Erythroblast (primary cell): ENCODE measurements at regions not wholly inside any gene's neighbourhood (a gene's known extent, or its start where the extent isn't known, plus 50 kb on each side); places are given as distances from the start of the nearest gene placed in this dataset.

Experiments used
- GATA1 ChIP-seq: IDR thresholded peaks from 2 replicates; pipeline ENCODE4 v1.6.1; 2011; ENCODE audit warnings: low read depth, mild to moderate bottlenecking, control low read depth, low read length, moderate library complexity
- POLR2A ChIP-seq: IDR thresholded peaks from 2 replicates; pipeline ENCODE4 v1.6.1; 2011; ENCODE audit warnings: mild to moderate bottlenecking, low read length

DNA sequence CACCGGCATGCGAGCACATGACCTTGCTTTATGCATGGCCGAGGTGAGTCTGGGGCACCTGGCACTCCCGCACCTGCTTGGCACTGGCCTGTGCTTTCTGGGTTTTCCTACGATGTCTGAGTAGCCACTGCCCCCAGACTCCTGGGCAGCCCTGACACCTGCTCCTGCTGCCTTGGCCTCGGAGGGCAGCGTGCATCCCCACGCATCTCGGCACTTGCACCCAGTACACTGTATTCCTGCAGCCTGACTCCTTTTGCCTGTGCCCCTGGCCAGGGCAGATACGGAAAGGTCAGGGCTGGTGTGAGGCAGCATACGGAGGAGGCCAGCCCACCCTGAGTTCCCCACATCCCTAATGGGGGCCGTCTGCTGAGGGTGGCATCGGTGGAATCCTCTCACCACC, 340.6 kb downstream of the TEX29 start:
- TF ChIP-seq POLR2A, result no peak
- no peak for TF ChIP-seq GATA1
